K562 (cell line): ENCODE measurements at regions not wholly inside any gene's neighbourhood (a gene's known extent, or its start where the extent isn't known, plus 50 kb on each side); places are given as distances from the start of the nearest gene placed in this dataset.

Experiments used
- ATAC-seq: fragments of 200-7000 bp; cut with Tn5 transposase; 3 replicates; pipeline ENCODE4 v1.9.1; 2020; ENCODE audit warnings: moderate library complexity
- BruUV-seq: library from RNA; stranded (reverse); fragments of 400-500 nt; replicated peaks from 2 replicates; lab custom pipeline; 2021; lab: Mats Ljungman, UMichigan
- CTCF ChIA-PET: fragments of 300-600 bp; formaldehyde crosslinking; extraction: SDS; loops from one replicate; lab custom pipeline; 2021; ENCODE audit warnings: low intra/inter-chr PET ratio; lab: Yijun Ruan, JAX
- POLR2A ChIA-PET: fragments of 300-600, 350-650 bp; sonication (Branson Sonifier 250); formaldehyde crosslinking; extraction: SDS; loops from one replicate; lab custom pipeline; 2021; ENCODE audit warnings: antibody characterized with exemption, inconsistent platforms; lab: Yijun Ruan, JAX
- DNase-seq, 4 experiments: peaks; one replicate each; pipeline versions ENCODE4 v3.0.0 to v3.0.0-alpha.2; 2011 to 2018; ENCODE audit warnings: low spot score in 3 of 4, mixed read lengths in 3 of 4; ENCODE audit errors: extremely low read depth in 1 of 4
- FAIRE-seq: peaks from 2 replicates; lab custom pipeline; 2011; peaks lifted over from hg19 to GRCh38; lab: Jason Lieb, UNC
- H2AFZ ChIP-seq: 2 replicates; pipeline ENCODE4 v1.6.0; 2011; ENCODE audit warnings: low read depth, low read length, control low read depth, inconsistent platforms
- H3K27ac ChIP-seq: fragments of 200-600 bp; 3 replicates; pipeline ENCODE4 v1.8.0; 2011; ENCODE audit warnings: low read depth, mild to moderate bottlenecking, control low read depth, inconsistent platforms, low read length, moderate library complexity, mixed read lengths; ENCODE audit errors: extremely low read depth
- H3K27me3 ChIP-seq, 2 experiments: fragments of 300-600 bp in 1 of 2; 2 replicates in 1 of 2; 3 replicates in 1 of 2; pipeline versions ENCODE4 v1.6.0 to v1.8.0; 2011; ENCODE audit warnings: inconsistent platforms in 2 of 2, low read length in 2 of 2, mild to moderate bottlenecking in 1 of 2, mixed read lengths in 1 of 2, moderate library complexity in 1 of 2; ENCODE audit not compliant: control insufficient read depth in 2 of 2, insufficient read depth in 2 of 2
- H3K36me3 ChIP-seq: fragments of 300-600 bp; 3 replicates; pipeline ENCODE4 v1.8.0; 2011; ENCODE audit warnings: mild to moderate bottlenecking, low read length, inconsistent platforms; ENCODE audit not compliant: control insufficient read depth, insufficient read depth
- H3K4me1 ChIP-seq, 2 experiments: fragments of 200-600 bp in 1 of 2; replicated peaks in 1 of 2; 2 replicates in 1 of 2; 3 replicates in 1 of 2; pipeline versions ENCODE4 v1.5.1 to v1.8.0; 2011; ENCODE audit warnings: inconsistent platforms in 2 of 2, low read length in 2 of 2, mild to moderate bottlenecking in 1 of 2, mixed read lengths in 1 of 2, moderate library complexity in 1 of 2; ENCODE audit not compliant: control insufficient read depth in 2 of 2, insufficient read depth in 2 of 2
- H3K4me2 ChIP-seq: 2 replicates; pipeline ENCODE4 v1.6.1; 2011; ENCODE audit warnings: low read length, control low read depth, inconsistent platforms, mixed read lengths; ENCODE audit not compliant: insufficient read depth
- H3K4me3 ChIP-seq: fragments of 200-600 bp; sonication (generic), shearing (Covaris generic); 2 replicates; pipeline ENCODE4 v1.5.1; 2016; ENCODE audit warnings: control low read depth, inconsistent platforms
- H3K79me2 ChIP-seq: fragments of 200-600 bp; 3 replicates; pipeline ENCODE4 v1.8.0; 2011; ENCODE audit warnings: low read length, inconsistent platforms; ENCODE audit not compliant: control insufficient read depth, insufficient read depth
- H3K9ac ChIP-seq, 2 experiments: 2 replicates each; pipeline versions ENCODE4 v1.6.0 to v1.6.1; 2011; ENCODE audit warnings: low read depth in 2 of 2, low read length in 2 of 2, control low read depth in 1 of 2, inconsistent platforms in 1 of 2, mild to moderate bottlenecking in 1 of 2, mixed read lengths in 1 of 2; ENCODE audit not compliant: insufficient read depth in 1 of 2
- H3K9me1 ChIP-seq: one replicate; pipeline ENCODE4 v1.6.0; 2011; ENCODE audit warnings: inconsistent platforms, mild to moderate bottlenecking, low read length, moderate library complexity; ENCODE audit not compliant: control insufficient read depth, insufficient read depth
- H3K9me3 ChIP-seq: replicated peaks from 2 replicates; pipeline ENCODE4 v1.5.1; 2011; ENCODE audit warnings: low read depth, low read length, inconsistent platforms; ENCODE audit not compliant: control insufficient read depth, insufficient read depth
- H4K20me1 ChIP-seq: replicated peaks from 2 replicates; pipeline ENCODE4 v1.6.1; 2011; ENCODE audit warnings: low read length, inconsistent platforms, mixed read lengths; ENCODE audit not compliant: control insufficient read depth, insufficient read depth
- CCAR2 ChIP-seq: fragments of 200-400 bp; formaldehyde crosslinking; IDR thresholded peaks from 2 replicates; pipeline ENCODE4 v1.6.1; 2017; ENCODE audit warnings: mild to moderate bottlenecking, low read depth, low read length
- CEBPB ChIP-seq: fragments of 450-650 bp; IDR thresholded peaks from 2 replicates; pipeline ENCODE4 v1.6.1; 2016; ENCODE audit warnings: missing genetic modification characterization, missing compliant biosample characterization
- HDAC8 ChIP-seq: fragments of 450-650 bp; IDR thresholded peaks from 2 replicates; pipeline ENCODE4 v1.6.1; 2016; ENCODE audit warnings: mild to moderate bottlenecking, missing genetic modification characterization, moderate library complexity, missing compliant biosample characterization
- L3MBTL2 ChIP-seq: fragments of 450-650 bp; IDR thresholded peaks from 2 replicates; pipeline ENCODE4 v1.6.1; 2016; ENCODE audit warnings: mild to moderate bottlenecking, moderate library complexity
- RBM17 ChIP-seq: fragments of 200-400 bp; formaldehyde crosslinking; IDR thresholded peaks from 2 replicates; pipeline ENCODE4 v1.6.1; 2017; ENCODE audit warnings: low read depth, mild to moderate bottlenecking, low read length, borderline replicate concordance
- TARDBP ChIP-seq: fragments of 450-650 bp; IDR thresholded peaks from 2 replicates; pipeline ENCODE4 v1.6.1; 2016
- ZNF143 ChIP-seq: sonication (generic); formaldehyde crosslinking; IDR thresholded peaks from 2 replicates; pipeline ENCODE4 v1.9.0; 2022; ENCODE audit warnings: mild to moderate bottlenecking, missing genetic modification reagents
- WGBS: fragments of 100-300 bp; shearing (Covaris generic); methylation state at CpG from one replicate; pipeline ENCODE4 v1.1.6; 2016; ENCODE audit warnings: low coverage, mixed read lengths; ENCODE audit not compliant: insufficient coverage; ENCODE audit errors: missing lambda C conversion rate; 5-methylcytosine and 5-hydroxymethylcytosine counted together
- in situ Hi-C: fragments of 300-500 bp; cut with MboI; formaldehyde crosslinking; loops from 4 replicates; pipeline ENCODE4 v1.15.0; 2018; ENCODE audit warnings: inconsistent platforms, mixed read lengths
- intact Hi-C: fragments of 100-400 bp; cut with micrococcal nuclease; formaldehyde crosslinking; loops from 2 replicates; pipeline ENCODE4 v1.14.2; 2022
- TF ChIP-seq, protein P1 (sequence below): sonication (generic); formaldehyde crosslinking; IDR thresholded peaks from 2 replicates; pipeline ENCODE4 v1.8.1; 2023; ENCODE audit warnings: mild to moderate bottlenecking, missing genetic modification reagents
- TF ChIP-seq, protein P2 (sequence below): IDR thresholded peaks from 2 replicates; pipeline ENCODE4 v1.6.1; 2011; ENCODE audit warnings: borderline replicate concordance, low read depth, mild to moderate bottlenecking, moderate library complexity, low read length; ENCODE audit not compliant: insufficient read depth, poor library complexity, severe bottlenecking

DNA sequence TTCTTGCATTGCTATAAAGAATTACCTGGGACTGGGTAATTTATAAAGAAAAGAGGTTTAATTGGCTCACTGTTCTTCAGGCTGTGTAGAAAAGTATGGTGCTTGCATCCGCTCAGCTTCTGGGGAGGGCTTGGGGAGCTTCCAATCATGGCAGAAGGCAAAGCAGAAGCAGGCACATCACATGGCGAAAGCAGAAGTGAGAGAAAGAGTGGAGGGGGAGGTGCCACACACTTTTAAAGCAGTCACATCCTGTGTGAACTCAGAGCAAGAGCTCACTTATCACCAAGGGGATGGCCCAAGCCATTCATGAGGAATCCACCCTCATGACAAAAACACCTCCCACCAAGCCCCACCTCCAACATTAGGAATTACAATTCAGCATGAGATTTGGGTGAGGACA is 303.5 kb downstream of the OTUD1 start (continued):
- no peak for TF ChIP-seq HDAC8 (tag)
- TF ChIP-seq RBM17, result no peak
- TF ChIP-seq CCAR2, result no peak
- TF ChIP-seq L3MBTL2, result no peak
- TF ChIP-seq, protein P1, sequence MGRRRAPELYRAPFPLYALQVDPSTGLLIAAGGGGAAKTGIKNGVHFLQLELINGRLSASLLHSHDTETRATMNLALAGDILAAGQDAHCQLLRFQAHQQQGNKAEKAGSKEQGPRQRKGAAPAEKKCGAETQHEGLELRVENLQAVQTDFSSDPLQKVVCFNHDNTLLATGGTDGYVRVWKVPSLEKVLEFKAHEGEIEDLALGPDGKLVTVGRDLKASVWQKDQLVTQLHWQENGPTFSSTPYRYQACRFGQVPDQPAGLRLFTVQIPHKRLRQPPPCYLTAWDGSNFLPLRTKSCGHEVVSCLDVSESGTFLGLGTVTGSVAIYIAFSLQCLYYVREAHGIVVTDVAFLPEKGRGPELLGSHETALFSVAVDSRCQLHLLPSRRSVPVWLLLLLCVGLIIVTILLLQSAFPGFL (CRISPR knock-in tag), result no peak
- TF ChIP-seq, all 486 proteins: peak for 0

DNA sequence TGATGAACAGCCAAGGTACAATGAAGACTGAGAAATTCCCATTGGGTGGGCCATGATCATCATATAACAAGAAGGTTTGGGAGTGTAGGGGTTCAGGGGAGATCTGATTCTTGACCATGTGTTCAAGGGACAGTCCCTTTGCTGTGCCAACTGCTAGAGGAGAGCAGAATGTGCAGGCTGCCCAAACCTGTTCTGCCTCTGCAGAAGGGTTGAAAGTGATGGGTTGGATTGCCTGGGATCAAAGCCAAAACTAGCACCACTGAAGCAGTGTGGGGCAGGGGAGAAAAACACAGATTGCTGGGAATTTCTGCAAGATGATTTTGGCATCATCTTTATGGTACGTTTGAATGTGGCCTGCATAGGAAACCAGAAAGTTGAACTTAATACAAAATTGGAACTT is 303.9 kb downstream of the OTUD1 start:
- in situ Hi-C loops, result no loop called here
- BruUV-seq, result no TSS peak
- H3K4me1 ChIP-seq, result no peaks in the 10 kb centered on the region
- H3K79me2 ChIP-seq, result no peaks in the 10 kb centered on the region
- no peak overlapping the region for H2AFZ ChIP-seq
- ATAC-seq (no peak), FAIRE-seq (no peak), DNase-seq (no peak)
- intact Hi-C loops, result no loop called here
- POLR2A ChIA-PET, result no interaction called here
- no peak overlapping the region for H3K9ac ChIP-seq
- no peaks in the 10 kb centered on the region for H3K36me3 ChIP-seq
- TF ChIP-seq ZNF143, result no peak
- TF ChIP-seq TARDBP, result no peak
- TF ChIP-seq CEBPB (tag), result no peak
- TF ChIP-seq, protein P2, sequence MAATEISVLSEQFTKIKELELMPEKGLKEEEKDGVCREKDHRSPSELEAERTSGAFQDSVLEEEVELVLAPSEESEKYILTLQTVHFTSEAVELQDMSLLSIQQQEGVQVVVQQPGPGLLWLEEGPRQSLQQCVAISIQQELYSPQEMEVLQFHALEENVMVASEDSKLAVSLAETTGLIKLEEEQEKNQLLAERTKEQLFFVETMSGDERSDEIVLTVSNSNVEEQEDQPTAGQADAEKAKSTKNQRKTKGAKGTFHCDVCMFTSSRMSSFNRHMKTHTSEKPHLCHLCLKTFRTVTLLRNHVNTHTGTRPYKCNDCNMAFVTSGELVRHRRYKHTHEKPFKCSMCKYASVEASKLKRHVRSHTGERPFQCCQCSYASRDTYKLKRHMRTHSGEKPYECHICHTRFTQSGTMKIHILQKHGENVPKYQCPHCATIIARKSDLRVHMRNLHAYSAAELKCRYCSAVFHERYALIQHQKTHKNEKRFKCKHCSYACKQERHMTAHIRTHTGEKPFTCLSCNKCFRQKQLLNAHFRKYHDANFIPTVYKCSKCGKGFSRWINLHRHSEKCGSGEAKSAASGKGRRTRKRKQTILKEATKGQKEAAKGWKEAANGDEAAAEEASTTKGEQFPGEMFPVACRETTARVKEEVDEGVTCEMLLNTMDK, result no peak
- no peak overlapping the region for H3K4me3 ChIP-seq
- H3K9me3 ChIP-seq, result no peaks in the 10 kb centered on the region
- H3K27me3 ChIP-seq, result no peaks in the 10 kb centered on the region
- CTCF ChIA-PET, result no interaction called here
- no peak overlapping the region for H3K4me2 ChIP-seq
- no peak overlapping the region for H3K27ac ChIP-seq
- no peaks in the 10 kb centered on the region for H3K9me1 ChIP-seq
- H4K20me1 ChIP-seq, result no peaks in the 10 kb centered on the region
- WGBS, result 0% methylated on average over 1 of the region's 1 CpG
